Stomach (tissue), 4 donors: ENCODE measurements at regions not wholly inside any gene's neighbourhood (a gene's known extent, or its start where the extent isn't known, plus 50 kb on each side); places are given as distances from the start of the nearest gene placed in this dataset.

Source experiments
- POLR2AphosphoS5 ChIP-seq, 3 donors: sonication (generic); formaldehyde crosslinking; IDR thresholded peaks; one replicate each; pipeline ENCODE4 v1.6.1; 2016; ENCODE audit warnings: antibody characterized with exemption in 3 of 3
- TF ChIP-seq, protein P1 (sequence below), 7 experiments: fragments of 450-650 bp in 4 of 7; fragments of 200-600 bp in 3 of 7; sonication (generic) in 3 of 7; IDR thresholded peaks; one replicate each; pipeline ENCODE4 v1.5.1; 2016 to 2019; ENCODE audit warnings: antibody characterized with exemption in 7 of 7, control low read depth in 2 of 7, mild to moderate bottlenecking in 1 of 7

DNA sequence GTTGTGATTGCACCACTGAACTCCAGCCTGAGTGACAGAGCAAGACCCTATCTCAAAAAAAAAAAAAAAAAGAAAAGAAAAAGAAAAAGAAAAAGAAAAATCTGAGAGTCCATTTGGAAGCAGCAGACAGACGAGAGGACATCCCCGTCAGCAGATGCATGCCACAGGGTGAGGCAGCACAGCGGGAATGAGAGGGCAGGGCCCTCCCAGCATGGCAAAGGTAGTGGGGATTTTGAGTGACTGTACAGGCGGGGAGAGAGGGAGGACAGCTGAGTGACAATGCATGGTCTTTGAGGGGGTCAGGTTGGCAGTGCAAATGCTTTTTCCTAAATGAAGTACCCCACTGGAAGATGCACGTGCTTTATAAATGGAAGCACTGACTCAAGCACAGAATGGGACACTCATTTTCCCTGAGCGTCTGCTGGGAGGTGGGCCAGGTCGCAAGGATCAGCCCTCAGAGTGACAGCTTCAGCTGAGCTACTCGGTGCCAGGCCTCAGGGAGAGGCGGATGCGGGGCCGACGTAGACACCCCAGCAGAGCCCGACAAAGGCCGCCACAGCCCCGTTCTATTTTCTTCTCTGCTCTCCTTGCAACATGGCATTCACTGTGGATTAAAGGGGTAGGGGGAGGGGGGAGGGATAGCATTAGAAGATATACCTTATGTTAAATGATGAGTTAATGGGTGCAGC is 113.5 kb downstream of the SHANK2 start:
- no peak for TF ChIP-seq POLR2AphosphoS5 (IDR thresholded peaks at IDR 0.05)
- TF ChIP-seq, protein P1, sequence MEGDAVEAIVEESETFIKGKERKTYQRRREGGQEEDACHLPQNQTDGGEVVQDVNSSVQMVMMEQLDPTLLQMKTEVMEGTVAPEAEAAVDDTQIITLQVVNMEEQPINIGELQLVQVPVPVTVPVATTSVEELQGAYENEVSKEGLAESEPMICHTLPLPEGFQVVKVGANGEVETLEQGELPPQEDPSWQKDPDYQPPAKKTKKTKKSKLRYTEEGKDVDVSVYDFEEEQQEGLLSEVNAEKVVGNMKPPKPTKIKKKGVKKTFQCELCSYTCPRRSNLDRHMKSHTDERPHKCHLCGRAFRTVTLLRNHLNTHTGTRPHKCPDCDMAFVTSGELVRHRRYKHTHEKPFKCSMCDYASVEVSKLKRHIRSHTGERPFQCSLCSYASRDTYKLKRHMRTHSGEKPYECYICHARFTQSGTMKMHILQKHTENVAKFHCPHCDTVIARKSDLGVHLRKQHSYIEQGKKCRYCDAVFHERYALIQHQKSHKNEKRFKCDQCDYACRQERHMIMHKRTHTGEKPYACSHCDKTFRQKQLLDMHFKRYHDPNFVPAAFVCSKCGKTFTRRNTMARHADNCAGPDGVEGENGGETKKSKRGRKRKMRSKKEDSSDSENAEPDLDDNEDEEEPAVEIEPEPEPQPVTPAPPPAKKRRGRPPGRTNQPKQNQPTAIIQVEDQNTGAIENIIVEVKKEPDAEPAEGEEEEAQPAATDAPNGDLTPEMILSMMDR (IDR thresholded peaks at IDR 0.05): no peak
